Fibroblast of pulmonary artery (primary cell): ENCODE measurements at regions not wholly inside any gene's neighbourhood (a gene's known extent, or its start where the extent isn't known, plus 50 kb on each side); places are given as distances from the start of the nearest gene placed in this dataset.
"Not testable (repeated sequence)": the region's sequence is repeated elsewhere in the genome, so short reads cannot be mapped to it uniquely, and the experiment has no call there.

Experiments
- DNase-seq: peaks from one replicate; pipeline ENCODE4 v3.0.0-alpha.2; 2010; ENCODE audit warnings: low read depth
- H3K4me3 ChIP-seq: replicated peaks from 2 replicates; pipeline ENCODE4 v1.5.1; 2011; ENCODE audit warnings: low read depth, mild to moderate bottlenecking, control low read depth, low read length, moderate library complexity
- CTCF ChIP-seq: IDR thresholded peaks from 2 replicates; pipeline ENCODE4 v1.5.1; 2011; ENCODE audit warnings: mild to moderate bottlenecking, control low read depth, low read length, inconsistent platforms; ENCODE audit errors: missing control alignments

GRCh38 chr12:73677520-73678291, 859.9 kb upstream of the ATXN7L3B start:
- no peak for DNase-seq
- H3K4me3 ChIP-seq = no peak overlapping the region

GRCh38 chr12:73678335-73678734, 859.3 kb upstream of the ATXN7L3B start:
- DNase-seq = no peak
- TF ChIP-seq CTCF = no peak

More at GRCh38 chr12:73677520-73678291, 859.9 kb upstream of the ATXN7L3B start:
- no peak for TF ChIP-seq CTCF

GRCh38 chr12:73699318-73699717, 838.3 kb upstream of the ATXN7L3B start:
- no peak for TF ChIP-seq CTCF
- DNase-seq = no peak
- H3K4me3 ChIP-seq = no peak overlapping the region

More at GRCh38 chr12:73678335-73678734, 859.3 kb upstream of the ATXN7L3B start:
- no peak overlapping the region for H3K4me3 ChIP-seq

GRCh38 chr12:73714655-73715054, 823.0 kb upstream of the ATXN7L3B start:
- DNase-seq = no peak
- no peak for TF ChIP-seq CTCF
- H3K4me3 ChIP-seq = no peak overlapping the region

GRCh38 chr12:73716143-73716542, 821.5 kb upstream of the ATXN7L3B start:
- DNase-seq, H3K4me3 ChIP-seq: not testable (repeated sequence)

- no peak overlapping the region for H3K4me3 ChIP-seq
- TF ChIP-seq CTCF = no peak
- DNase-seq = no peak
These were observed 818.4 kb upstream of the ATXN7L3B start for GRCh38 chr12:73719223-73719622.

GRCh38 chr12:73726881-73727280, 810.8 kb upstream of the ATXN7L3B start:
- H3K4me3 ChIP-seq = no peak overlapping the region
- no peak for DNase-seq
- TF ChIP-seq CTCF = no peak
